ENCODE measurements at regions not wholly inside any gene's neighbourhood (a gene's known extent, or its start where the extent isn't known, plus 50 kb on each side); places are given as distances from the start of the nearest gene placed in this dataset.

GRCh38 chr3:132256989-132257388 is 60.2 kb upstream of the ACP3 start (continued):
- TF ChIP-seq, protein P1, sequence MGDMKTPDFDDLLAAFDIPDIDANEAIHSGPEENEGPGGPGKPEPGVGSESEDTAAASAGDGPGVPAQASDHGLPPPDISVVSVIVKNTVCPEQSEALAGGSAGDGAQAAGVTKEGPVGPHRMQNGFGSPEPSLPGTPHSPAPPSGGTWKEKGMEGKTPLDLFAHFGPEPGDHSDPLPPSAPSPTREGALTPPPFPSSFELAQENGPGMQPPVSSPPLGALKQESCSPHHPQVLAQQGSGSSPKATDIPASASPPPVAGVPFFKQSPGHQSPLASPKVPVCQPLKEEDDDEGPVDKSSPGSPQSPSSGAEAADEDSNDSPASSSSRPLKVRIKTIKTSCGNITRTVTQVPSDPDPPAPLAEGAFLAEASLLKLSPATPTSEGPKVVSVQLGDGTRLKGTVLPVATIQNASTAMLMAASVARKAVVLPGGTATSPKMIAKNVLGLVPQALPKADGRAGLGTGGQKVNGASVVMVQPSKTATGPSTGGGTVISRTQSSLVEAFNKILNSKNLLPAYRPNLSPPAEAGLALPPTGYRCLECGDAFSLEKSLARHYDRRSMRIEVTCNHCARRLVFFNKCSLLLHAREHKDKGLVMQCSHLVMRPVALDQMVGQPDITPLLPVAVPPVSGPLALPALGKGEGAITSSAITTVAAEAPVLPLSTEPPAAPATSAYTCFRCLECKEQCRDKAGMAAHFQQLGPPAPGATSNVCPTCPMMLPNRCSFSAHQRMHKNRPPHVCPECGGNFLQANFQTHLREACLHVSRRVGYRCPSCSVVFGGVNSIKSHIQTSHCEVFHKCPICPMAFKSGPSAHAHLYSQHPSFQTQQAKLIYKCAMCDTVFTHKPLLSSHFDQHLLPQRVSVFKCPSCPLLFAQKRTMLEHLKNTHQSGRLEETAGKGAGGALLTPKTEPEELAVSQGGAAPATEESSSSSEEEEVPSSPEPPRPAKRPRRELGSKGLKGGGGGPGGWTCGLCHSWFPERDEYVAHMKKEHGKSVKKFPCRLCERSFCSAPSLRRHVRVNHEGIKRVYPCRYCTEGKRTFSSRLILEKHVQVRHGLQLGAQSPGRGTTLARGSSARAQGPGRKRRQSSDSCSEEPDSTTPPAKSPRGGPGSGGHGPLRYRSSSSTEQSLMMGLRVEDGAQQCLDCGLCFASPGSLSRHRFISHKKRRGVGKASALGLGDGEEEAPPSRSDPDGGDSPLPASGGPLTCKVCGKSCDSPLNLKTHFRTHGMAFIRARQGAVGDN (CRISPR knock-in tag; IDR thresholded peaks at IDR 0.05) = no peak
- TF ChIP-seq, protein P2, sequence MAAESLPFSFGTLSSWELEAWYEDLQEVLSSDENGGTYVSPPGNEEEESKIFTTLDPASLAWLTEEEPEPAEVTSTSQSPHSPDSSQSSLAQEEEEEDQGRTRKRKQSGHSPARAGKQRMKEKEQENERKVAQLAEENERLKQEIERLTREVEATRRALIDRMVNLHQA (CRISPR knock-in tag; IDR thresholded peaks at IDR 0.05) = no peak
- no peak for TF ChIP-seq REXO4 (CRISPR knock-in tag; IDR thresholded peaks at IDR 0.05; ENCODE audit: borderline replicate concordance)

GRCh38 chr3:132261506-132261905 is 55.7 kb upstream of the ACP3 start:
- no peaks in the 10 kb centered on the region for H3K79me2 ChIP-seq (ENCODE audit: insufficient read depth, low read length)
- TF ChIP-seq MBD4 (IDR thresholded peaks at IDR 0.05; ENCODE audit: borderline replicate concordance, low read length) (no peak), NCOA5 (CRISPR knock-in tag; IDR thresholded peaks at IDR 0.05) (no peak), ZMYM2 (CRISPR knock-in tag; IDR thresholded peaks at IDR 0.05) (no peak), CBX5 (CRISPR knock-in tag; IDR thresholded peaks at IDR 0.05; ENCODE audit: borderline replicate concordance) (no peak), ZNF572 (CRISPR knock-in tag; IDR thresholded peaks at IDR 0.05) (no peak), LBX2 (CRISPR knock-in tag; IDR thresholded peaks at IDR 0.05; ENCODE audit: borderline replicate concordance) (no peak), FOXA1 (IDR thresholded peaks at IDR 0.05) (no peak), FOXA1 (CRISPR knock-in tag; IDR thresholded peaks at IDR 0.05) (no peak), ZNF331 (CRISPR knock-in tag; IDR thresholded peaks at IDR 0.05) (no peak), ZNF607 (CRISPR knock-in tag; IDR thresholded peaks at IDR 0.05; ENCODE audit: borderline replicate concordance) (no peak), SAFB2 (CRISPR knock-in tag; IDR thresholded peaks at IDR 0.05; ENCODE audit: borderline replicate concordance, low read depth) (no peak), ZNF337 (CRISPR knock-in tag; IDR thresholded peaks at IDR 0.05; ENCODE audit: borderline replicate concordance, low read depth) (no peak), NR2F6 (IDR thresholded peaks at IDR 0.05) (no peak), NR2F6 (CRISPR knock-in tag; IDR thresholded peaks at IDR 0.05) (no peak), ZNF773 (CRISPR knock-in tag; IDR thresholded peaks at IDR 0.05; ENCODE audit: borderline replicate concordance) (no peak)
- TF ChIP-seq, protein P3, sequence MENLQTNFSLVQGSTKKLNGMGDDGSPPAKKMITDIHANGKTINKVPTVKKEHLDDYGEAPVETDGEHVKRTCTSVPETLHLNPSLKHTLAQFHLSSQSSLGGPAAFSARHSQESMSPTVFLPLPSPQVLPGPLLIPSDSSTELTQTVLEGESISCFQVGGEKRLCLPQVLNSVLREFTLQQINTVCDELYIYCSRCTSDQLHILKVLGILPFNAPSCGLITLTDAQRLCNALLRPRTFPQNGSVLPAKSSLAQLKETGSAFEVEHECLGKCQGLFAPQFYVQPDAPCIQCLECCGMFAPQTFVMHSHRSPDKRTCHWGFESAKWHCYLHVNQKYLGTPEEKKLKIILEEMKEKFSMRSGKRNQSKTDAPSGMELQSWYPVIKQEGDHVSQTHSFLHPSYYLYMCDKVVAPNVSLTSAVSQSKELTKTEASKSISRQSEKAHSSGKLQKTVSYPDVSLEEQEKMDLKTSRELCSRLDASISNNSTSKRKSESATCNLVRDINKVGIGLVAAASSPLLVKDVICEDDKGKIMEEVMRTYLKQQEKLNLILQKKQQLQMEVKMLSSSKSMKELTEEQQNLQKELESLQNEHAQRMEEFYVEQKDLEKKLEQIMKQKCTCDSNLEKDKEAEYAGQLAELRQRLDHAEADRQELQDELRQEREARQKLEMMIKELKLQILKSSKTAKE (CRISPR knock-in tag; IDR thresholded peaks at IDR 0.05; ENCODE audit: borderline replicate concordance) = no peak
- no peak overlapping the region for H2AFZ ChIP-seq (ENCODE audit: low read length)
- no peak overlapping the region for H3K4me3 ChIP-seq (replicated peaks in 1 of 3; ENCODE audit: insufficient read depth in 1 of 3, low read depth in 2 of 3, low read length in 3 of 3)
- ATAC-seq = no peak
- ChIA-PET CTCF (ENCODE audit: low intra/inter-chr PET ratio, low total read pairs) (no interaction called here), POLR2A (no interaction called here)
- H3K27ac ChIP-seq (ENCODE audit: extremely low read length, insufficient read depth, low read length) = no peak overlapping the region
- WGBS (ENCODE audit: low lambda C conversion rate) = 3% methylated on average over 3 of the region's 3 CpGs
- no peaks in the 10 kb centered on the region for H3K36me3 ChIP-seq (replicated peaks in 1 of 2; ENCODE audit: control insufficient read depth in 1 of 2, insufficient read depth in 2 of 2, low read length in 2 of 2)
- in situ Hi-C loops (cut with HindIII; ENCODE audit: extremely low pct_ligation_motif_present, low pct_unique_long_range_greater_than_20kb) (no loop called here), intact Hi-C loops (cut with micrococcal nuclease; ENCODE audit: unreplicated experiment) (no loop called here)
- no peak for DNase-seq (ENCODE audit: low spot score)
- no peaks in the 10 kb centered on the region for H4K20me1 ChIP-seq (ENCODE audit: insufficient read depth, low read length)
- FAIRE-seq = no peak
- H3K9me3 ChIP-seq (ENCODE audit: low read length) = no peaks in the 10 kb centered on the region
- H3K27me3 ChIP-seq (ENCODE audit: control insufficient read depth in 1 of 2, insufficient read depth in 2 of 2, low read length in 2 of 2) = no peaks in the 10 kb centered on the region
- H3K4me1 ChIP-seq (ENCODE audit: insufficient read depth, low read length) = no peaks in the 10 kb centered on the region
- no TSS peak for BruUV-seq (replicated peaks)
- H3K9ac ChIP-seq (ENCODE audit: insufficient read depth, low read depth, low read length) = no peak overlapping the region
- H3K4me2 ChIP-seq (ENCODE audit: low read depth, low read length) = no peak overlapping the region

Data from HepG2 (cell line).